Activated naive CD4-positive, alpha-beta T cell treated with anti-CD3 and anti-CD28 coated beads, Interleukin-2, amount 50 U/mL, for 16 hours (primary cell): ENCODE measurements at regions not wholly inside any gene's neighbourhood (a gene's known extent, or its start where the extent isn't known, plus 50 kb on each side); places are given as distances from the start of the nearest gene placed in this dataset.

Source experiments
- DNase-seq: peaks from one replicate; pipeline ENCODE4 v3.0.0-alpha.2; 2020

- no peak for DNase-seq
Observed at GRCh38 chr7:121447243-121447910, 51.3 kb upstream of the FAM3C start.

GRCh38 chr7:121446526-121446925 lies 50.4 kb upstream of the FAM3C start:
- DNase-seq = no peak
